ENCODE measurements at regions not wholly inside any gene's neighbourhood (a gene's known extent, or its start where the extent isn't known, plus 50 kb on each side); places are given as distances from the start of the nearest gene placed in this dataset.

DNA sequence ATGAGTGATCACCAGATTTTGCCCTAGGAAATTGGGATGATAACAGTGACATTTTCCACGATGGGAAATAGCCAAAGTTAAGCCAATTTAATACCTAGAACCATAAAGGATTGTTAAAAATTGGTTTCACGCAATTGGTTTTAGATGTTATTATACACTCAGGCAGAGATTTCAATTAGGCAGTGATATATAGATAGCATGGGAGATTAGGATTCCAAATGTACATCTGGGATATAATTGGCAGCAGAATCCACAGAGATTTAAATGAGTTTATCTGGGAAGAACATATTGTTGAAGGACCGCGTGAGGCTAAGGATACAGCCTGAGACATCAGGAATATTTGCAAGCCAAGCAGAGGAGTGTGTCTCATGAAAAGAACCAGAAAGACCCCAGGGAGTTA is 351.6 kb downstream of the GPM6A start:
- Histone ChIP-seq H3F3A (replicated peaks; ENCODE audit: low read depth) (no peaks in the 10 kb centered on the region), H3K36me3 (ENCODE audit: insufficient read depth) (no peaks in the 10 kb centered on the region), H4K20me1 (replicated peaks; ENCODE audit: insufficient read depth) (no peaks in the 10 kb centered on the region), H3K79me2 (replicated peaks; ENCODE audit: insufficient read depth) (no peaks in the 10 kb centered on the region), H2AFZ (no peak overlapping the region), H3K4me3 (no peak overlapping the region), H3K4me2 (no peak overlapping the region), H3K4me1 (ENCODE audit: insufficient read depth) (peaks cover 12% of the 10 kb centered on the region; the same call in 1 of the 2 replicates), H3K9me2 (ENCODE audit: insufficient read depth) (peaks cover 5% of the 10 kb centered on the region), H3K27ac (ENCODE audit: low read depth) (no peak overlapping the region), H3K27me3 (ENCODE audit: insufficient read depth) (no peaks in the 10 kb centered on the region)
- DNase-seq (ENCODE audit: low spot score) (no peak), ATAC-seq (no peak)
- H3K4me3 Mint-ChIP-seq = no peak overlapping the region
- H3K4me1 Mint-ChIP-seq = peaks cover 14% of the 10 kb centered on the region
- H3K36me3 Mint-ChIP-seq (ENCODE audit: low read depth) = peaks cover 4% of the 10 kb centered on the region; the same call in 2 of the 3 replicates
- TF ChIP-seq NANOG (IDR thresholded peaks at IDR 0.05; ENCODE audit: borderline replicate concordance) = no peak
- no peak for TF ChIP-seq ZNF462 (CRISPR knock-in tag; IDR thresholded peaks at IDR 0.05)
- TF ChIP-seq POLR2AphosphoS5 (IDR thresholded peaks at IDR 0.05; ENCODE audit: low read depth) = no peak
- TF ChIP-seq, protein P1, sequence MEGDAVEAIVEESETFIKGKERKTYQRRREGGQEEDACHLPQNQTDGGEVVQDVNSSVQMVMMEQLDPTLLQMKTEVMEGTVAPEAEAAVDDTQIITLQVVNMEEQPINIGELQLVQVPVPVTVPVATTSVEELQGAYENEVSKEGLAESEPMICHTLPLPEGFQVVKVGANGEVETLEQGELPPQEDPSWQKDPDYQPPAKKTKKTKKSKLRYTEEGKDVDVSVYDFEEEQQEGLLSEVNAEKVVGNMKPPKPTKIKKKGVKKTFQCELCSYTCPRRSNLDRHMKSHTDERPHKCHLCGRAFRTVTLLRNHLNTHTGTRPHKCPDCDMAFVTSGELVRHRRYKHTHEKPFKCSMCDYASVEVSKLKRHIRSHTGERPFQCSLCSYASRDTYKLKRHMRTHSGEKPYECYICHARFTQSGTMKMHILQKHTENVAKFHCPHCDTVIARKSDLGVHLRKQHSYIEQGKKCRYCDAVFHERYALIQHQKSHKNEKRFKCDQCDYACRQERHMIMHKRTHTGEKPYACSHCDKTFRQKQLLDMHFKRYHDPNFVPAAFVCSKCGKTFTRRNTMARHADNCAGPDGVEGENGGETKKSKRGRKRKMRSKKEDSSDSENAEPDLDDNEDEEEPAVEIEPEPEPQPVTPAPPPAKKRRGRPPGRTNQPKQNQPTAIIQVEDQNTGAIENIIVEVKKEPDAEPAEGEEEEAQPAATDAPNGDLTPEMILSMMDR (conservative IDR thresholded peaks at IDR 0.05; ENCODE audit: low read depth in 2 of 2) = no peak
- TF ChIP-seq CREB1 (CRISPR knock-in tag; IDR thresholded peaks at IDR 0.05; ENCODE audit: low read depth) = no peak
- no peak for TF ChIP-seq REST (IDR thresholded peaks at IDR 0.05; ENCODE audit: unreplicated experiment)
- H3K9me3 Mint-ChIP-seq = peaks cover 11% of the 10 kb centered on the region; the same call in 2 of the 3 replicates
- H3K27ac Mint-ChIP-seq = no peak overlapping the region
- H3K27me3 Mint-ChIP-seq (ENCODE audit: insufficient read depth, low read depth, poor library complexity) = no peaks in the 10 kb centered on the region

Data from GM23338 (cell line).